ENCODE measurements at regions not wholly inside any gene's neighbourhood (a gene's known extent, or its start where the extent isn't known, plus 50 kb on each side); places are given as distances from the start of the nearest gene placed in this dataset.
"Not testable (repeated sequence)": the region's sequence is repeated elsewhere in the genome, so short reads cannot be mapped to it uniquely, and the experiment has no call there.

DNA sequence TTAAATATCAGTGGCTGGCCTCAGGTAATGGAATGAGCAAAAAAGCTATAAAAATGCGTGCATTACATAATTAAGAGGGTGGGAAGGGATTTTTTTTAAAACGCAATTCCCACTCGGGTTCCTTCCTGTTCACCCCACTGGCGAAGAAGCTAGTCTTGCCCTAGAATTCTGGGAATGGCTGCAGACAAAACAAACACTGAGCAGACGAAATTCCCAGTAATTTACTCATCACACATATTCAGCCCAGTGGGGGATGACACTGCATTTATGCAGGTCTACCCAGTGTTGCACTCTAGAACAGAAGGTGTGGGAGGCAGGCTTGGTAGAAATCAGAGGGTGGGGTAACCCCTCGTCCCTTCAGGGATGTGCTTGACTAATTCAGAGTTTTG lies 2695.0 kb upstream of the DEFB115 start:
- DNase-seq (ENCODE audit: low read depth): no peak

DNA sequence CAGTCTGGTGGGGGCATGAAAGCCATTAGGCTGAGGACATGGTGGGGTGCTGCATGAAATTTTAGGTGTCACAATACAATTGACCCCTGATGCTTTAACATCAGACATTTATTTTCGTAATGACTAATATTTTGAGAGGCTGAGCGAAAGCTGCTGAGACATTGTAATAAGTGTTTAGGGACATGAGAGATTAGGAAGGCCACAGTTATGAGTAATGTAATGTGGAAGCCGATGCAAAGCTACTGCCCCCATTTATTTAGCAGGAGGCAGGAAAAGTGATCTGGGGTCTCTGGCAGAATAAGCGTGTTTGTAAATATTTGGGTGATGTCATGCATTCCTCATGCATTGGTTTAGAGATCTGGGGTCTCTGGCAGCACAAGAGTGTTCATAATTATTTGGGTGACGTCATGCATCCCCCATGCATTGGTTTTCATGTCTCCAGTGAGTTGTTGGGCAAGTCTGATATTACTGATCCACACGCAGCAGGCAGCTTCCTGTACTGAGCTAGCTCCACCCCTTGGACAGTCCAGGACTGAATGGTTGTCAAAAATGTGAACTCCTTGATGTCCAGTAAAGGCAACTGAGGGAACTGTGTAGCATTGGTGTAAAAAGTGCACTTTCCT lies 2694.5 kb upstream of the DEFB115 start:
- not testable (repeated sequence) for DNase-seq (ENCODE audit: low read depth)

DNA sequence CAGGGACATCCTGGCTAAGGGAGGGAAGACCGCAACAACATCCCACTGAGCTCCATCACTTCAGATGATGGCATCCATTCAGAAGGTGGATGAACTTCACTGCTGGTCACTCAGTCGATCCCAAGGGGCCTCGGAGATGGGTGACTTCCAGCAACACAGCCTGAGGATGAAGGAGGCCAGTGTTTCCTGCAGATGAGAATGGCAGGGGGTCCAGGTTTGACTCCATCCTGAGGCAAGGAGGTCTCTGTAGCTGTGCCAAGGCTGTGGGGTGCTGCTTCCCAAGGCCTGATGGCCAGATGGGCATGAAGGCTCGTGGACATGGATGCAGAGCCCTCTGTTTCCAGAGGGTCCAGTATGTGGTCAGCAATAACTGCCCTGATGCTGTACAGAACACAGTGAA lies 2693.4 kb upstream of the DEFB115 start:
- DNase-seq (ENCODE audit: low read depth): not testable (repeated sequence)

DNA sequence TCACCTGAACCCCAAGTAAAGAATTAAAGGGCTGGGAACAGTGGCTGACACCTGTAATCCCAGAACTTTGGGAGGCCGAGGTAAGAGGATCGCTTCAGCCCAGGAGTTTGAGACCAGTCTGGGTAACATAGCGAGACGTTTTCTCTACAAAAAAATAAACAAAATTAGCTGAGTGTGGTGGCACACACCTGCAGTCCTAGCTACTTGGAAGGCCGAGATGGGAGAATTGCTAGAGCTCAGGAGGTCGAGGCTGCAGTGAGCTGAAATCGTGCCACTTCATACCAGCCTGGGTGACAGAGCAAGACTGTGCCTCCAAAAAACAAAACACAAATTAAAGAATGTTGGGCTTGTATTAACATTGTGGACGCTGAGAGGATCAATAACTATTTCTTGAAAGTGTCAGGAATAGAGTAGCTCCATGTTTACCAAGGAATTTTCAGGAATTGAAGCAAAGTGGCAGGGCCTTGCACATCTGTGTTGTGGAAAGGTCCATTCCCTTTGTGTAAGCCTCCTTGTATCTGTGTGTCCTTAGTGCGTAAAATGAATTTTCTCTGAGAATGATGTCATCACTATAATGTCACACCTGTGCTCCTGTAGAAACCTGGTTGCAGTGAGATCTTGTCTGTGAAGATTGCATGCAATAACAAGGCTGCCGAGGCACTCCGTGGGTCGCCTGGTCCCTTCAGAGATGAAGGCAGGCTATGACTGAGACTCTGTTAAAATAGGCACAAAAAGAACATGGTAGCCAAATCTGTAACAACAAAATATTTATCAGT lies 2692.6 kb upstream of the DEFB115 start:
- DNase-seq (ENCODE audit: low read depth): not testable (repeated sequence)

DNA sequence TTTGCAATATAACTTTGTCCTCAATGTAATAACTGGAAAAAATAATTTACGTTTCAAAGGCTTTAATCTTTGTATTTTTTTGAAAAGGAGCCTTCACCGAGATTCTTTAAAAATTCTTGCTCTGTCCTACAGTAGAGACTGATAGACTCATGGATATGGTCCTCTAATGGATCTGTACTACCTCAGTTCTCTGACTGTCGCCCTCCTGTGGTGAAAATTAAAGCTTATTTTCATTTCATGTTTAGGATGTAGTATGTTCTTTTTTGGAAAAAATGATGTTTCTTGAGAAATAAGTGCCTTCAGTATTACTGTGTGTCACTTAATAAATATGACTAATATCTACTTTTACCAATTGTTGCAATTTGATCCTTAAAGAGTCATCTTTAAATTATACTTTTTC lies 2681.5 kb upstream of the DEFB115 start:
- DNase-seq (ENCODE audit: low read depth): peak; percentile 3

DNA sequence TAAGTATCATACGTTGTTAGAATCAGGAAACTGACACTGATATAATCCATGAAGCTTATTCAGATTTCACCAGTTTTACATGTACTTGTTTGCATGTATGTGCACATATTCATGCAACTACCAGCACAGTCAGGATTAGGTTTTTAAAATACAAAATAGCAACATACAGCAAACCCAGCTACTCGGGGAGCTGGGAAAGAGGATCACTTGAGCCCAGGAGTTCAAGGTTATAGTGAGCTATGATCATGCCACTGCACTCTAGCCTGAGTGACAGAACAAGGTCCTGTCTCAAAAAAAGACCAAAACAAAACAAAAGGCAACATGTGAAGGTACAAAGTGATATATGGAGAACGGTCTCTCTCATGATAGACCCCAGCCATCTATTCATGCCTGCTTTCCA lies 2665.8 kb upstream of the DEFB115 start:
- DNase-seq (ENCODE audit: low read depth): not testable (repeated sequence)

DNA sequence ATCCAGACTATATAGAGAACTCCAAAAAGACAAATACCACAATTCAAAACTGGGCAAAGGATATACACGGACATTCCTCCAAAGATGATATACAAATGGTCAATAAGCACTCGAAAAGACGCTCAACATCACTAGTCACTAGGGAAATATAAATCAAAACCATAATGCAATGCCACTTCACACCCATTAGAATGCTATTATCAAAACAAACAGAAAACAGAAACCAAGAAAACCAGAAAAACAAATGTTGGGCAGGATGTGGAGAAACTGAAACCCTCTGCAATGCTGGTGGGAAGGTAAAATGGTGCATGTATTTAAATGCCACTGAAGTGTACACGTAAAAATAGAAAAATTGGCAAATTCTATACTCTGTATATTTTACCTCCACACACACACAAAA lies 2664.1 kb upstream of the DEFB115 start:
- DNase-seq (ENCODE audit: low read depth): not testable (repeated sequence)

DNA sequence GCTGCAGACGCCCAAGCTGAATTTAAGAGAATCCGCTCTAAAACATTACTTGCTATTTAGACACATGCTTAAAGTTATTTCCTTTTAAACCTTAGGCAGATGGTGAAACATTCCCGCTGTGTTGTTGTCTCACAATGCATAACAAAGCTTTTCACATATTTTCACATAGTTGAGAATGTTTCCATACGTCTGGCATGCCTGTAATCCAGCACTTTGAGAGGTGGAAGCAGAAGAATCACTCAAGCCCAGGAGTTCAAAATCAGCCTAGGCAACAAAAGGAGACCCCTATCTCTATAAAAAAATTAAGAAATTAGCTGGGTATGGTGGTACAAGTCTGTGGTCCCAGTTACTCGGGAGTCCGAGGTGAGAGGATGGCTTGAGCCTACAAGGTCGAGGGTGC lies 2663.0 kb upstream of the DEFB115 start:
- DNase-seq (ENCODE audit: low read depth): not testable (repeated sequence)

DNA sequence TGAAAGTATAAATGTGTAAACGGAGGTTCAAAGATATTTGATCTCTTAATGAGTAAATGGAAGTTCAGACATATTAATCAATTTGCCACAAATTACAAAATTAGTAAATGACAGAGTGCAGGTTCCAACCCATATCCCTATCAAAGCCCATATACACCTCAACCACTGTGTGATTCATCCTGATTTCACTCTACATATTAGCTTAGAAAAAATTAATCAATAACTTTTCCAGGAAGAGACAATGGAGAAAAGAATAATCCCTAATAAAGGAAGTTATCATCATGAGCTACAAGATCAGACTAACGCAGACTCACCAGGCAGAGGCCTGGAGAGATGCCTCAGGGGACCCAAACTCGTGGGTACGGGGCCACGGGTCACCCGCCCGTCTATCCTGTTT lies 2655.5 kb upstream of the DEFB115 start:
- not testable (repeated sequence) for DNase-seq (ENCODE audit: low read depth)

DNA sequence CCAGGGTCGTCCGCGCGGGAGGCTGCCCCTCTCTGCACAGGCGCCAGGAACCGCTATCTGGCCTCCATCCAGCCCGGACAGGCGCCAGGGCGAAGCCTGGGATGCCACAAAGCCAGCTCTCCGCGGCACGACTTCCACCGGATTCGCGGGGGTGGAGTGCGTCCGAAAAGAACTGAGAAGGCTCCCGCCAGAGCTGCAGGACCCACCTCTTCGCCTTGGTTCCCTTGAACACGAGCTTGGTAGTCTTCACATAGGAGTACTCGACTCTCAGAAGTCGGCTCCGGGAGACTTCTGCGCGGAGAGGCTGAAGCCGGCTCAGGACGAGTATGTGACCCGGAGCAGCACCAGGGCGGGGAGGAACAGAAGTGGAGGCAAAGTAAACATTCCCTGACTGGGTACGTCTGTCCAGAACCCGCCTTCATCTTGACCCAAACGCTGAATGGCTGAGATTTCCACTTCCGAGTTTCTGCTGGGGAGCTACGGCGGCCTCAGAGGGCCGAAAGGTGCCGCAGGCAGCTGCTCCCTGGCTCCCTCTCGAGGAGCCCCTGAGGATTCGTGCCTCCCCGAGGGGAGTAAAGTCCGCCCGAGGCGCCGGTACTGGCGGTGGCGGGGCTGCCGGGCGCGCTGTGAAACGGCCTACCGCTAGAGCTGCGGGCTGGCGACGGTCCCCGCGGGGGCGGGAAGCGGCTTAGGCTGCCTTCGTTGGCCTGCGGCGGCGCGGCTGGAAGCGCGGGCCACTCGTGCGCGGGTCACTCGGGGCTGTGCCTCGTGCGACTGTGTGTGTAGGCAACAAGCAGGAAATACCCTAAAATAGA lies 2654.9 kb upstream of the DEFB115 start:
- not testable (repeated sequence) for DNase-seq (ENCODE audit: low read depth)

DNA sequence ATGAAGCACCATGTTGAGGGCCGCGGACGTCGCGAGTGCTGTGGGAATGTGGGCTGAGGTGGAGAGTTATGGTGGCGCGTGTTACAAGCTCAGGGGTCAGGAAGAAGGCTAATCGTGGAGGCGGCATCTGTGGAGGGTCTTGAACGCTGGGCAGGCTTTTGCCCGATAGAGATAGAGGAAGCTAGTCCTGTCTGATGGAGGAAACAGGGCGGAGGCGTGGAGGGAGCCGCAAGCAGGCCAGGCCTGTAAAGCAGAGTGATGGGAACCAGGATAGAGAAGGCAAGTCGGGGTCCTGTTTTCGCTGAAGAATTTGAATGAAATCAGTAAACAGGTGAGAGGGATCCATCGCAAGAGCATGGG lies 2654.3 kb upstream of the DEFB115 start:
- DNase-seq (ENCODE audit: low read depth): not testable (repeated sequence)

DNA sequence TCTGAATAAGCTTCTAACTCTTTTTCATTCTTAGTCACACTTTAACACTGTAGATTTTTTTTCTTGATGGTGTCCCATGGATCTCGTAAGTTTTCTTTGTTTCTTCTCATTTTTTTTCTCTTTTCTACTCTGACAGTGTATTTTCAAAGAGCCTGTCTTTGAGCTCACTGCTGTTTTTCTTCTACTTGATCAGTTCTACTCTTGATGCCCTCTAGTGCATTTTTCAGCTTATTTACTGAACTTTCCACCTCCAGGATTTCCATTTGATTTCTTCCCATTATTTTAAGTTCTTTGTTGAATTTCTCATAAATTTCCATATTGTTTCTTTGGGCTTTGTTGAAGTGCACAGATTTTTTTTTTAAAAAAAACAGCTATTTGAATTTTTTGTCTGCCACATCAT lies 2641.1 kb upstream of the DEFB115 start:
- DNase-seq (ENCODE audit: low read depth): no peak

DNA sequence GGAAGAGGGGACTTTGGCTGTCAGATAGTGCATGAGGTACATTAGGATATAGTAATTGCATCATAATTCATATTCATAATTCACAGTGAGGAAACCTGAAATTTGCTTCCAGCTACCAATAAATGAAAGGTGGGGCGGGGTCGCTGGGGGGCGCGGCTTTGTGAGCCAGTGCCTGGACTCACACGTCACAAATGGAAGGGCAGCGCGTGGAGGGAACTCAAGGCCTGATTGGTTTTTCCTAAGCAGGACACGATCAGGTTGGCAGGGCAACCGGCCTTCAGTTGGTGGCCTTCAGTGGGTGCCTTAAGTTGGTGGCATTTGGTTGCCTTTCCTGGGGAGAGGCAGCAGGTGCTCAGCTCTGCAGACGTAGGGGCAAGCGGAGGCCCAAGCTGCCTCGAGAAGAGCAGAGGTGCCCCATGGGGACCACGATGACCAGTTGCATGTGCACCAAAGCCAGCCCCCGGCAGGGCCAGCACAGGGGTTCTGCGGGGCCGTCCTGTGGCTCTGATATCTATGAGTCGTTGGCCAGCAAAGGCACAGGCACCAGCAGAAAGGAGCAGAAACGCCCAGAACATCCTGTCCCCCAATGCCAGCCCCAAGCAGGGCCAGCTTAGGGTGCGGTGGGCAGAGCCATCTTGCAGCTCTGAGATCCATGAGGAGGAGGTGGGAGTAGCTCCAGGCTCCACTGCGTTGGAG lies 2637.4 kb upstream of the DEFB115 start:
- not testable (repeated sequence) for DNase-seq (ENCODE audit: low read depth)

DNA sequence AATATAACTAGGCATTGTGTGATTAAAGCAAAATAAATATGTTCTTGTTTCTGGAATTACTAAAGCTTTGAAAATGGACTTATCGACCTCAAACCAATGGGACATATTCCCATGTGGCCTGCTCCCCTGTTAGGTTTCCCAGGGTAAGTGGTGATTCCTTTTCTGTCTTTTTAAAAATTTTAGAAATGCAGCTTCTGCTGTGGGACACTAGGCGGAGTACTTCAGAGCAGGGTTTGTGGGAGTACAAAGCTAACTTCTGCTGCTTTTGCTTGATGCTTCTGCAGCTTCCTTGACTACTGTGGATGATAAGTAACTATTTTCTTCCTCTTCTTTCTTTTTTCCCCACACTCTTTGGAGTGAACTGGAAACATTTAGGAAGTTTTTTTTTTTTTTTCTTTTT lies 2632.4 kb upstream of the DEFB115 start:
- DNase-seq (ENCODE audit: low read depth): not testable (repeated sequence)

DNA sequence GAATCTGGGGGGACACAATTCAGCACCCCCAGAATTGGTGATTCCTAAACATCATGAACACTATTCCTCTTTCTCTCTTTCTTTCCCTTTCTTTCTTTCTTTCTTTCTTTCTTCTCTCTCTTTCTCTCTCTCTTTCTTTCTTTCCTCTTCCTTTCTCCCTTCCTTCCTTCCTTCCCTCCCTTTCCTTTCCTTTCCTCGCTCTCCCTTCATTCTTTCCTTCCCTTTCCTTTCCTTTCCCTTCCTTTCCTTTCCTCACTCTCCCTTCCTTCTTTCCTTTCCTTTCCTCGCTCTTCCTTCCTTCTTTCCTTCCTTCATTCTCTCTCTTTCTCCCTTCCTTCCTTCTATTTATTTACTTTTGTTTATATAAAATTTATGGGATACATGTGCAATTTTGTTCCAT lies 2616.6 kb upstream of the DEFB115 start:
- DNase-seq (ENCODE audit: low read depth): not testable (repeated sequence)
